ENCODE measurements at regions not wholly inside any gene's neighbourhood (a gene's known extent, or its start where the extent isn't known, plus 50 kb on each side); places are given as distances from the start of the nearest gene placed in this dataset.

- TF ChIP-seq EP300 (IDR thresholded peaks at IDR 0.05) (no peak), POLR2A (IDR thresholded peaks at IDR 0.05) (no peak), POLR2AphosphoS5 (IDR thresholded peaks at IDR 0.05) (no peak), CTCF (IDR thresholded peaks at IDR 0.05) (no peak)
- DNase-seq (ENCODE audit: low spot score in 2 of 2), result no peak
- Histone ChIP-seq H3K4me3 (no peak overlapping the region), H3K9me3 (no peaks in the 10 kb centered on the region), H3K4me1 (no peaks in the 10 kb centered on the region), H3K27me3 (no peaks in the 10 kb centered on the region), H3K36me3 (no peaks in the 10 kb centered on the region), H3K27ac (no peak overlapping the region)
- 55% methylated on average over 4 of the region's 4 CpGs for WGBS
Observed at GRCh38 chr5:8751971-8752370, 793.9 kb downstream of the SEMA5A start.

- 53% methylated on average over 1 of the region's 1 CpG for WGBS
- no peaks in the 10 kb centered on the region for H3K9me3 ChIP-seq
- TF ChIP-seq EP300 (IDR thresholded peaks at IDR 0.05) (no peak), CTCF (IDR thresholded peaks at IDR 0.05) (no peak), POLR2A (IDR thresholded peaks at IDR 0.05) (no peak), POLR2AphosphoS5 (IDR thresholded peaks at IDR 0.05) (no peak)
Observed at GRCh38 chr5:8752595-8752994, 793.3 kb downstream of the SEMA5A start.

GRCh38 chr5:8756498-8757084 is 789.3 kb downstream of the SEMA5A start:
- 65% methylated on average over 2 of the region's 2 CpGs for WGBS
- DNase-seq (ENCODE audit: low spot score in 2 of 2), result no peak
- Histone ChIP-seq H3K4me3 (no peak overlapping the region), H3K27ac (no peak overlapping the region), H3K36me3 (no peaks in the 10 kb centered on the region), H3K4me1 (no peaks in the 10 kb centered on the region), H3K27me3 (no peaks in the 10 kb centered on the region), H3K9me3 (no peaks in the 10 kb centered on the region)
- TF ChIP-seq CTCF (IDR thresholded peaks at IDR 0.05) (peak in 1 of 2 donors; percentile 23), POLR2AphosphoS5 (IDR thresholded peaks at IDR 0.05) (no peak)

More at GRCh38 chr5:8752595-8752994, 793.3 kb downstream of the SEMA5A start:
- Histone ChIP-seq H3K27me3 (no peaks in the 10 kb centered on the region), H3K36me3 (no peaks in the 10 kb centered on the region), H3K27ac (no peak overlapping the region), H3K4me1 (no peaks in the 10 kb centered on the region), H3K4me3 (no peak overlapping the region)
- DNase-seq (ENCODE audit: low spot score in 2 of 2), result no peak

- H3K4me1 ChIP-seq, result no peaks in the 10 kb centered on the region
- no peaks in the 10 kb centered on the region for H3K27me3 ChIP-seq
- no peak for TF ChIP-seq CTCF (IDR thresholded peaks at IDR 0.05)
- no peak for TF ChIP-seq EP300 (IDR thresholded peaks at IDR 0.05)
- TF ChIP-seq POLR2AphosphoS5 (IDR thresholded peaks at IDR 0.05), result no peak
- TF ChIP-seq POLR2A (IDR thresholded peaks at IDR 0.05), result no peak
- DNase-seq (ENCODE audit: low spot score in 2 of 2), result no peak
- H3K36me3 ChIP-seq, result no peaks in the 10 kb centered on the region
- H3K9me3 ChIP-seq, result no peaks in the 10 kb centered on the region
- no peak overlapping the region for H3K27ac ChIP-seq
- no peak overlapping the region for H3K4me3 ChIP-seq
- WGBS, result 56% methylated on average over 3 of the region's 3 CpGs
Observed at GRCh38 chr5:8765886-8766285, 780.0 kb downstream of the SEMA5A start.

- TF ChIP-seq CTCF (IDR thresholded peaks at IDR 0.05) (no peak), EP300 (IDR thresholded peaks at IDR 0.05) (no peak), POLR2A (IDR thresholded peaks at IDR 0.05) (no peak), POLR2AphosphoS5 (IDR thresholded peaks at IDR 0.05) (no peak)
- no peak overlapping the region for H3K27ac ChIP-seq
- WGBS, result 80% methylated on average over 1 of the region's 1 CpG
- no peaks in the 10 kb centered on the region for H3K9me3 ChIP-seq
- no peaks in the 10 kb centered on the region for H3K4me1 ChIP-seq
- no peaks in the 10 kb centered on the region for H3K27me3 ChIP-seq
- H3K36me3 ChIP-seq, result no peaks in the 10 kb centered on the region
- DNase-seq (ENCODE audit: low spot score in 2 of 2), result no peak
- H3K4me3 ChIP-seq, result no peak overlapping the region
Observed at GRCh38 chr5:8766448-8766847, 779.4 kb downstream of the SEMA5A start.
